DMS53 treated with DMSO at 0.1 percent for 48 hours (cell line): ENCODE measurements at regions not wholly inside any gene's neighbourhood (a gene's known extent, or its start where the extent isn't known, plus 50 kb on each side); places are given as distances from the start of the nearest gene placed in this dataset.
"Not testable (repeated sequence)": the region's sequence is repeated elsewhere in the genome, so short reads cannot be mapped to it uniquely, and the experiment has no call there.

Experiments
- DNase-seq: peaks from one replicate; lab custom pipeline; 2025; ENCODE audit not compliant: unreplicated experiment; lab: John Stamatoyannopoulos, UW

DNA sequence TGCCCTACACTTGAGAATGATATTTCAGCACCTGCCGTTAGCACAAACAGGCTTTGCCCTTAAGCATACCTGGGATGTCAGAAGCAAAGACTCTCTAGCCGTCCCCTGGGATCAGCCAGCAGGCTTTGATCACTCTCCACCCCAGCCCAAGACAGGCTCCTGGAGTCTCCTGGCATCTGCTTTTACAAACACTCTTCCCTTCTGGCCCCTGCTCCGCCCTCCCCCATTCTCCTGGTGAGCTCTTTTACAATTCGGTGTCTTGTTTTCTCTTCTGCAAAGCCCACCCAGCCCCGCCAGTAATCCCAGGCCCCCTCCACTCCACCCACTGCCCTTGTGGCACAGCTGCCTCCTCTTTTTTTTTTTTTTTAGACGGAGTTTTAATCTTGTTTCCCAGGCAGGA is 50.4 kb downstream of the KATNIP start:
- DNase-seq, result no peak

DNA sequence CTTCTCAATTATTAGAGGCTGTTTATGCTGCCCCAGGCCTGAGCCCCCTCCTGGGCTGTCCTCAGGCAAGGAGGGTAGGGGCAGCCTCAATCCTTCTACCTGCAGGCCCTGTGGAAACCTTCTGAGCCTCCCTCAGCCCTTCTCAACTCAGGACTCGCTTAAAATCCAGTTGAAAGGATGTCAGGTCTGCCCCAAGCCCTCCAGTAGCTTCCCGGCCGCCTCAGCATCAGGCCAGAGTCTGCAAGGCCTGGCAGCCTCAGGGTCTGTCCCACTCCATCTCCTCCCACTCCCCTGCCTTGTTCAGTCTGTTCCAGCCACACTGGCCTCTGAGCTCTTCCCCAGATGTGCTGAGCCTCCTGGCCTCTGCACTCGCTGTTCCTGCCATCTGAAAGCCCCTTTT is 52.2 kb downstream of the KATNIP start:
- DNase-seq, result no peak

DNA sequence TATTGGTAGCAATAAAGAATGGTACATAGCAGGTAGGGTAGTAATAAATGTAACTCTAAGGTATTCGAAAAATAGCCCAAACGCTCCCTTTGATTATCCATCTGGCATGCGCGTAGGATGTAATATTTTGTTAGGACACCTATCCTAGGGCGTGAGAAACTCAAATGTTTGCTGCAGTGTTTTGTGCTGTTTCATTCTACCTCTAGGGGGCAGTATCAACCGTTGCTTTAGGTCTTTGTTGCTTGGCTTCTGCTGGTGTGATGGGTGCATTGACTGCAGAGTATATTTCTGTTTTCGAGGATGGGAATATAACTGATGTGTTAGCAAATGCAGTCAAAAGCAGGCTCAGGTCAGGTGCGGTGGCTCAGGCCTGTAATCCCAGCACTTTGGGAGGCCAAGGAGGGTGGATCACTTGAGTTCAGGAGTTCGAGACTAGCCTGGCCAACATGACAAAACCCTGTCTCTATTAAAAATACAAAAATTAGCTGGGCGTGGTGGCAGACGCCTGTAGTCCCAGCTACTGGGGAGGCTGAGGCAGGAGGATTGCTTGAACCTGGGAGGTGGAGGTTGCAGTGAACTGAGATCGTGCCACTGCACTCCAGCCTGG is 55.7 kb downstream of the KATNIP start:
- not testable (repeated sequence) for DNase-seq

DNA sequence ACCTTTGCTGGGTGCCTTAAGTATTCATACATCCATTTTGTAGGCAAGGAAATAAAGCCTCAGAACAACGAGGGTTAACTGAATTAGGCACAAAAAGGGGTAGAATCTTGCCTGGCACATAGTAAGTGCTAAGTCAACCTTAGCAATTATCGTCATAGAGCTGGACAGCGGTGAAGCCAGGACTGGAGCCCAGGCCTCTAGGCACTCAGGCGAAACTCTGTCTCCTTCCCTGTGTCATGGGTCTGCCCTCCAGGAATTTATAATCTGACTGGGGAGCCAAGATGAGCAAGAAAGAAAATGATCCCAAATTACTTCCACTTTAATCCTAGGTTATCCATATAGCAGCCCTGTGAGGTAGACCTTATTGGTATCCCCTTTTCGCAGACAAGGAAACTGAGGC is 61.4 kb downstream of the KATNIP start:
- no peak for DNase-seq

DNA sequence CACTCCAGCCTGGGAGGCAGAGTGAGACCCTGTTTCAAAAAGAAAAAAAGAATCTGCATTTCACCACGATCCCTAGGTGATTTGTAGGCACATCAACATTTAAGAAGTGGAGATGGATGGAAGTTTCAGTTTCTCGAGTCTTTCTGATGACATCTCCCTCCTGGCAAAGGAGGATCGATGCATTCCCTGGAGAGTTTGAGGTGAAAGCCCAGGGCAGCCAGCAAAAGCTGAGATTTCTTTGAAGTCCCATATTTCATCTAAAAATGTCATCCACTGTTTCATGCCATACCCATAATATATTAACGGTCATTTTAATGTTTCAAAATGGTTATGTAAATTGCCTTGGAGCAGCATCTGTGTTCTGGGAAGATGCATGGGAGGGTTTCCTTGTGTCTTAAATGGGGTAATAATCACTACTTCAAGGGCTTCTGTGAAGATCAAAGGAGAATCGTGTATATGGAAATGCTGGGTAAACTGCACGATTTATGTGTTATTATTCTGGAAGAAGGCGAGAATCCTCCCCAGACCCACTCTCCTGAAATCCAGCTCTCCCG is 63.4 kb downstream of the KATNIP start:
- no peak for DNase-seq

DNA sequence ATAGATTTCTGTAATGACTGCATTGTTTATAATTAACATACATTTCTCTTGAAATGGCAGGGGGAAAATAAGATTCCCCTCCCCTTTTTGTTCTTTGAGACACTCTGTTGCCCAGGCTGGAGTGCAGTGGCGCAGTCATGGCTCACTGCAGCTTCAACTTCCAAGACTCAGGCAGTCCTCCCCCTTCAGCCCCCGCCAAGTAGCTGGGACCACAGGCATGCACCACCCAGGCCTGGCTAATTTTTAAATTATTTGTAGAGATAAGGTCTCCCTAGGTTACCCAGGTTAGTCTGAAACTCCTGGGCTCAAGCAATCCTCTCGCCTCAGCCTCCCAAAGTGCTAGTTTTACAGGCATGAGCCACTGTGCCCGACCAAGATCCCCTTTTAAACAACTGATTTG is 67.7 kb downstream of the KATNIP start:
- no peak for DNase-seq

DNA sequence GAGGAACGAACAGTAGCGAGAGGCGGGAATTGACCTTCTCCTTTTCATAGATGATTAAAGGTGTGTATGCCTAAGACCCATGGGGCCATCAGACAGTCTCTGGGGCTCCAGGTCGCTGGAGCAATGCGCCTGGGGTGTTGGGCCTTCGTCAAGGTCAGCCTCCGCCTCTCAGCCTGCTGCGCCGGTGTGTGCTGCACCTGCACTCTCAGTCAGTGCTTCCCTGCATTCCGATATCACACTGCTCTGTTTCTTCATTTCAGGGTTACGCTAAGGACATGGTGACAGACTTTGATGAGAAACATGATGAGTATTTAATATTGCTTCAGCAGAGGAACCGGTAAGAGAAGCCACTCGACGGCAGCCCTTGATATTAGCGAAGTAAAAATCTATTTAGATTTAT is 68.2 kb downstream of the KATNIP start:
- no peak for DNase-seq

DNA sequence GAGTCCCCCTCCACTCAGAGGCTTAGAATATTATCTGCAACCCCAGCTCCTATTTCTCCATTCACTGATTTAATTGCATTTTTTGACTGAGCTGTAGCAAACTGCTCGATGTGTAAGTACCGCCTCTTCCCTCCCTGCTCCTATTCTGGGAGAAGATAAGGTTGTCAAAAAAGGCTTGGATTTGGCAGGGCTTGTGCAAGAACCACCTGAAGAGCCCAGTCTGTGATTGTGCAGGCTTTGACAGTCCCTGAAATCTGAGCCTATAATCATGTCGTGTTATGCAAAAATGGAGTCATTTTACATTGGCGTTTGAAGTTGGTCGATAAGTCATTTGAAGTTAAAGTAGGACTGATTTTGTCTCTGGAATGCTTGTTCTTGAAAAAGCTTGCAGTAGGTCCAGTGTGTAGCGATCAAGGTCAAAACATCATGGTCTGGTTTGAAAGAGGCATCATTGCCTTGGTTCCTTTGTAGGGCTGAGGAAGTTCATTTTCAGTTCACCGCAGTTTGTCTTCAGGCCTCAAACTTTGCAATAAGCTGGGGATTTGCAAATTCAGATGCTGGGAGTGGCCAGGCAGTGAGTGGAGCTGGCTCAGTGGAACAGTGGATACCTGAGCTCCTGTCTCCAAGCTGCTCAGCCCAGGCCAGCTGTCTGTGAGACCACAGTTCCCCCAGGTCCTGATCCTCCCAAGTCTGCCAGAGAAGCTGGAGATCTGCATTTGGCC is 68.8 kb downstream of the KATNIP start:
- DNase-seq, result no peak

DNA sequence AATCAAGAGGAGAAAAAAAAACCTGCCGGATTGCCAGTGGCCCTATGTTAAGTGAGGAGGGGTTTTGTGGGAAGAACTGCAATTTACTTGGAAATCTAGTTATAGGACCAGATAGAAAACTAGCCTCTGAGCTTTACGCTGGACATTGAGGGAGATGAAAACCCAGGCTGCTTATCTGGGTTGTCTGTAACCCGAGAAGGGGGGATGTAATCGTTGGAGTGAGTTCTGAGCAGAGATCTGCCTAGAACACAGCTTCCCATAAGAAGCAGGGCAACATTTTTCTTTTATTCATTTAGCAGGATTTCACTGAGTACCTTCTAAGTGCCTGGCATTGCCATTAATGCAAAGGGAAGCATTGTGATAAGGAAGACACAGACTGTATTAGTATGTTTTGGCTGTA is 70.6 kb downstream of the KATNIP start:
- DNase-seq, result no peak

DNA sequence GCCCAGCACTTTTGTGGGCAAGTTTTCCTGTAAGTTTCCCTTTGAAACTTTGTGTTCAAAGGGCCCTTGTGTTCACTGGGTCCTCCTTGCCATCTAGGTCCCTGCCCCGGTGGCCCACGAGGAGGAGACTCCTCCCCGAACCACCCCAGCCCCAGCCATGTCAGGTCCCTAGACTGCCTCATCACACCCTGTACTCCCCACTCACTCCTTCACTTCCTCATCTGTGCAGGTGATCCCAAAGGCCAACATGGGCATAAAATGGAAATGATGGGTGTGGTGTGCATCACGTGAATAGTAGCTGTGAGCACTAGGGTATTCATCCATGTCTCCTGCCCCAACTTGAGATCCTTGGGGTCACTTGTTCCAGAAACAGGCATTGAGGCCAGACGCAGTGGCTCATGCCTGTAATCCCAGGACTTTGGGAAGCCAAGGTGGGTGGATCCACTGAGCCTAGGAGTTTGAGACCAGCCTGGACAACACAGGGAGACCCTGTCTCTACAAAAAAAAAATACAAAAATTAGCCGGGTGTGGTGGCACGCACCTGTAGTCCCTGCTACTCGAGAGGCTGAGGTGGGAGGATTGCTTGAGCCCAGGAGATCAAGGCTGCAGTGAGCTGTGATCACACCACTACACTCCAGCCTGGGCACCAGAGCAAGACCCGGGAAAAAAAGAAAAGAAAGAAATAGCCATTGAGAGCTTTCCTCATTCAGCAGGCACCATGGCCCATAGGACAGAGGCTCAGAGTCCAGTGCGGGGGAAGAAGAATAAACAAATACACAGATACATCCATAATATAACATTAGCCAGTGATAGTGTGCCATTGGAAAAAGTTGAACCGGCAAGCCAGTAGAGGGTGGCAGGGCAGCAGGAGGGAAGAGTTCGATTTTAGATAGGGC is 74.5 kb downstream of the KATNIP start:
- no peak for DNase-seq

DNA sequence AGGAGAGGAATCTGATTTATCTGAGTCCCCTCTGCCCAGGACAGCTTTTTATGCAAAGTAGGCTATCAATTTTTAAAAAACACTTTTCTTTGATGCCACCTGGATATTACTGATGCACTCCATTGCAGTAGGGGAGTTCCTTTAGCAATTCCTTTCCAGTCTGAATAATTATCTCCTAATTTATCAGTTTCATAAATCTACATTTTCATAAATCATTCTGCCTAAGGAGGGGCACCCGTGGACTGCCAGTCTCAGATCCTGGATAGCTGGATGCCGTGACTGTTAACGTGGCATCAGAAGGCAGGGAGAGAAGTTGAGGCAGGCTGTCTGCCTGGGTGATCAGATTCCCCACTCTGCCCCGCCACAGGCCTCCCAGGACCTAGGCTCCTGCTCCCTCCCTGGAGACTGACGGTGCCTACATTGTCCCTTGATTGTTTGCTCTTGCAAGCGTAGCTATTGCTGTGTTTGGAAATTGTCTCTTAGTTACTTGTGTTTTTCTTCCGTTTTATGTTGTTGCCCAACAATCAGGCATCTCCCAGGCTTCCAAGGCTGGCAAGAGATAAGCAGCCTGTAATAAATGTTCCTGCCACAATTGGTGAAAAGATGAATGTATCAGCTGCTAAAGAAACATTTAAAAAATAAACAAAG is 75.2 kb downstream of the KATNIP start:
- no peak for DNase-seq

DNA sequence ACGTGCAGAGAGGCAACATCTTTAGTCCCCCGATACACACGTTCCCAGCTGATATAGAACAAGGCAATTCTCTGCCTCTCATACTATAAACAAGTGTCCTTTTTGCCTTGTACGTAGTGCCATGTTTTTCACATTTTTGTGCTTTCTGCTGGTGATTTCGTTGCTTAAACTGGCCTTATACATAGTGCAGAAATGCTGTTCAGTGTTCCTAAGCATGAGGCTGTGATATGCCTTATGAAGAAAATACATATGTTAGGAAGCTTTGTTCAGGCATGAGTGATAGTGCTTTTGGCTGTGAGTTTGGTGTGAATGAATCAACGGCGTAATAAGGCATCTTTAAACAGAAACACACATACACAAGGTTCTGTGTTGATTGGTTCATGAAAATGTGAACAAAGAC is 77.2 kb downstream of the KATNIP start:
- no peak for DNase-seq

DNA sequence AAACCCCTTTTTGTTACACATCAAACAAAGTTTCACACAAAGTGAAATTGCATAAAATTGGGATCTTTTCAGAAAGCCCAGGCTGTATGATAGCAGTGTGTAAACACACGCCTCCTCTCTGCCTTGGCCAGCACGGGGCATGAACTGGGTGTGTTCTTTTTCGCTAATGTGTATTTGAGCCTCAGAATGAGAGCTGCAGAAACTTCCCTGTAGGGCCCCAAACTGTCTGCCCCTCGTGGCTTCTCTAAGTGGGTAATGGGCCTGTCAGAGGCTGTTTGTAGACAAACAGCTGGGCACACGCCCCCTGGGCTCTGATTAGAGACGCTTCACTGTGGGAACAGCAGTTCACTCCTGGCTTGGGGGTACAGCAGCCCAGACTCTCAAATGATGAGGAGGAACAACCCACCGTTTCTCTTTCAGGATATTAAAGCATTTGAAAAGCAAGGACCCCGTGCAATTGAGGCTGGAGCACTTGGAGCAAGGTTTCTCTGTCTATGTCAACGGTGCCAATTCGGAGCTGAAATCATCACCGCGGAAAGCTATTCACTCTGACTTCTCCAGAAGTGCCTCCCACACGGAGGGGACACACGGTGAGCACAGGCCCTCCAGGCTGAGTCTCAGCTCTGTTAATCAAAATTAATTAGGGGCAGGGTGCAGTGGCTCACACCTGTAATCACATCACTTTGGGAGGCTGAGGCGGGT is 78.4 kb downstream of the KATNIP start:
- no peak for DNase-seq

DNA sequence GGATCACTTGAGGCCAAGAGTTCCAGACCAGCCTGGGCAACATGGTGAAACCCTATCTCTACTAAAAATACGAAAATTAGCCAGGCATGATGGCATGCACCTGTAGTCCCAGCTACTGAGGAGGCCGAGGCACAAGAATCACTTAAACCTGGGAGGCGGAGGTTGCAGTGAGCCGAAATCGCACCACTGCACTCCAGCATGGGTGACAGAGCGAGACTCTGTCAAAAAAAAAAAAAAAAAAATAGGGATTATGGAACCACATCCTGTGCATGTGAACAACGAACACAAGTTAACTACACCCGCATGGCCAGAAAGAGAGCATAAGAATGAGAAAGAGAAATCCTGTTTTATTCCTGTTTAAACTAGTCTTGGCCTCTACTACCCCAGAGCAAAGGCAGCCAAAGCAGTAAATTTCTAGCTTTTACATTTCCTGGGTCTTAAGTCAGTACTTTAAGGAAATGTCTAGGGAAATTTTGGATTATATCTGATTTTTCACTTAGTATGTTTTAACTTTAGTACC is 79.1 kb downstream of the KATNIP start:
- DNase-seq, result not testable (repeated sequence)

DNA sequence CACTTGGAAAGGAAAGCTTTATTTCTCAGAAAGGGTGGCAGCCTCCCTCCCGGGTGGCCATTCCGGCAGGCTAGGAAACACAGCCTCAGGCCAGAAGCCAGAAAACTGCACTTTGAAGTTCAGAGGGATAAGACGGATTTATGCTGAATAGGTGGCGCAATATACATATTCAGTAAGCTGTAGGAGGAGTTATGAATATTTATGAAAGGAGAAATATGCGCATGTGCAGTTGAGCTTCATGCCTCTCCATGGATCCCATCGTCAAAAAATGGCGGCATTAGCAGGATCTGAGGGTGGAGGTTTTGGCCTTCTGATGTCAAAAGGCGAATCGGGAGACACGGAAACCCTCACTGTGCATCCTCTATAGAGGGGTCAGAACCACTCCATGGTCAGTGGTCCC is 82.3 kb downstream of the KATNIP start:
- no peak for DNase-seq

DNA sequence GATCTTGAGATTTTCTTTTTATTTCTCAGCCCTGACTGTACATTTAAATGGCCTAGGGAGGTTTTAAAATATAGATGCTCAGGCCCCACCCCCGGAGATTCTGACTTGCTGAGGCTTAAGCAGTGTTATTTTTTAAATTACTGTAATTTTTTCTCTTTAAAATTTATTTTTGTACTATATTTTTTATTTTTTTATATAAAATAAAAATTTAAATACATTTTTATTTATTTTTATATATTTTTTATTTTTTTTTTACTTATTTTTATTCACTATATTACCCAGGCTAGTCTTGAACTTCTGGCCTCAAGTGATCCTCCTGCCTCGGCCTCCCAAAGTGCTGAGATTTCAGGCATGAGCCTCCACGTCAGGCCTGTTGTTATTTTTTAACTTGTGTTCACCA is 83.3 kb downstream of the KATNIP start:
- no peak for DNase-seq

DNA sequence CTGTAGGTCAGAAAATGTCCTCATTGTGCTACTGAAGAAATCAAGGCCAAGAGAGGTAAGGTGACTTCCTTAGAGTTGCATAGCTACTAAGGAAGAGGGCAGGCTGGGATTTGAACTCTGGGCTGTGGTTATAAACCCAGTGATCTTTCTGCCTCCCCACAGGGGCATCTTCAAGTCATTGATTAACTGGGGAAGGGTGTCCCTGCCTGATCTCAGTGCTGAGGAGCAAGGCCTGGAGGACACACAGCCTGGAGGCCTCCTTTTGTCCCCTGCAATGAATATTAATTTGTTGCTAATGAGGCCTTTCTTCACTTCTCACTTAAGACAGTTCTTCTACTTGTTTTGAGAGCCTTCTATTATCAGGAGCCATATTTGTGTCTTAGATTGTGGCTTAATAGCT is 83.8 kb downstream of the KATNIP start:
- no peak for DNase-seq

DNA sequence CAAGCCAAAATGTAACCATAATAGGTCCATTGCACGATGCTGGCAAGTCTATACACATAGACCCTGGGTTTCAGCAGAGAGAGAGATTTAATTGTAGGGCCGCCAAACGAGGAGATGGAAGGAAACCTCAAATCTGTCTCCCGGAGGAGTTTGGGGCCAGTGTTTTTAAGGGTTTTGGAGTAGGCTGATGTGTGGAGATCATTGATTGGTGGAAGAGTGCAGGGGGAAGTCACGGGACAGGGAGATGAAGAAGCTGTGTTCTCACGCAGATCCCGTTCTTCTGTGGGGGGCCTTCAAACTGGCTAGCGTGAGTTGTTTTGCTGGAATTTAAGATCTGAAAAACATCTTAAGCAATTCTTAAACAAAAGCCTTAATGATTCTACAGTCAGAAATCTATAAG is 84.8 kb downstream of the KATNIP start:
- DNase-seq, result no peak

DNA sequence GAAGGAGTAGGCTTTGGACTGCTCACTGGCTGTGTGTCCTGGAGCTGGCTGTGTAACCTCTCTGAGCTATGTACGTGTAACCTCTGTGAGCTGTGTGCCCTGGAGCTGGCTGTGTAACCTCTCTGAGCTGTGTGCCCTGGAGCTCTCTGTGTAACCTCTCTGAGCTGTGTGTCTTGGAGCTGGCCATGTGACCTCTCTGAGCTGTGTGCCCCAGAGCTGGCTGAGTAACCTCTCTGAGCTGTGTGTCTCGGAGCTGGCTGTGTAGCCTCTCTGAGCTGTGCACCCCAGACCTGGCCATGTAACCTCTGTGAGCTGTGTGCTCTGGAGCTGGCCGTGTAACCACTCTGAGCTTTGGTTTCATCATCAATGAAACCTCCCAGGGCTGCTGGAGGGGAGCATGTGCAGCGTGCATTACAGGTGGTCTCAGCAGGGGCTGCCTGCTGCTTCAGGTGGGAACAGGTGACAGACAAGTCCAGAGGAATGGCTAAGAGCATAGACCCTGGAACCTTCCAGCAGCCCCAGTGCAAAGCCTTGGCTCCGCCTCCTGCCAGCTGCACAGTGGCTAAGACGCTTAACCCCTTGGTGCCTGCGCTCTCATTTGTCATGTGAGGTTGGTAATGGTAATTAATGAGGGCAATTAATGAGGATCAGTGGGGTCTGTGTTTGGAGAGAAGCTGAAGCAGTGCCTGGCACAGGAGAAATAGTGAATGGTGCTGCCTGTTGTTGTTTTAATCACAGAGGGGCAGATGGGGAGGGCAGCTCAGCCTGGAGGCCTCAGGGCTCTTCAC is 86.7 kb downstream of the KATNIP start:
- DNase-seq, result no peak
